A549 (cell line): ENCODE measurements at regions not wholly inside any gene's neighbourhood (a gene's known extent, or its start where the extent isn't known, plus 50 kb on each side); places are given as distances from the start of the nearest gene placed in this dataset.

Source experiments
- ATAC-seq, 2 experiments: fragments of 200-7000 bp in 1 of 2; fragments of >200 bp in 1 of 2; cut with Nextera tagmentation in 1 of 2; cut with Tn5 transposase in 1 of 2; 3 replicates each; pipeline versions ENCODE4 v1.8.0 to v1.9.1; 2018 to 2020; ENCODE audit warnings: mild to moderate bottlenecking in 1 of 2, moderate library complexity in 1 of 2
- CTCF ChIA-PET: fragments of 300-600 bp; sonication (Branson Sonifier 250); formaldehyde crosslinking; extraction: SDS; loops from one replicate; lab custom pipeline; 2021; ENCODE audit warnings: antibody characterized with exemption, inconsistent platforms; lab: Yijun Ruan, JAX
- POLR2A ChIA-PET: fragments of 350-600 bp; formaldehyde crosslinking; extraction: SDS; loops from one replicate; lab custom pipeline; 2021; ENCODE audit warnings: antibody characterized with exemption, inconsistent platforms; lab: Yijun Ruan, JAX
- DNase-seq, 2 experiments: peaks; one replicate each; pipeline versions ENCODE4 v3.0.0 to v3.0.0-alpha.2; 2011 to 2016; ENCODE audit warnings: low read depth in 1 of 2, low spot score in 1 of 2
- FAIRE-seq: peaks from 2 replicates; lab custom pipeline; 2011; peaks lifted over from hg19 to GRCh38; lab: Jason Lieb, UNC
- H3K27ac ChIP-seq, 2 experiments: fragments of >200 bp; sonication (Bioruptor Twin); formaldehyde crosslinking; 3 replicates each; pipeline ENCODE4 v1.5.1; 2016 to 2017
- H3K4me1 ChIP-seq: fragments of >200 bp; sonication (Bioruptor Twin); formaldehyde crosslinking; 3 replicates; pipeline ENCODE4 v1.6.1; 2016
- H3K4me2 ChIP-seq: fragments of >200 bp; sonication (Bioruptor Twin); formaldehyde crosslinking; 3 replicates; pipeline ENCODE4 v1.6.1; 2016
- H3K4me3 ChIP-seq: fragments of >200 bp; sonication (Bioruptor Twin); formaldehyde crosslinking; 3 replicates; pipeline ENCODE4 v1.5.1; 2016
- H3K9me3 ChIP-seq: fragments of >200 bp; sonication (Bioruptor Twin); formaldehyde crosslinking; 3 replicates; pipeline ENCODE4 v1.6.1; 2016
- CEBPB ChIP-seq, 2 experiments: fragments of >200 bp in 1 of 2; sonication (Bioruptor Twin) in 1 of 2; formaldehyde crosslinking in 1 of 2; IDR thresholded peaks; 2 replicates each; pipeline ENCODE4 v1.6.1; 2012 to 2016
- EHF ChIP-seq: fragments of 250-450 bp; sonication (Bioruptor Pico); IDR thresholded peaks from 2 replicates; pipeline ENCODE4 v1.5.0; 2020; ENCODE audit warnings: mild to moderate bottlenecking
- ELK1 ChIP-seq: fragments of 150-350 bp; IDR thresholded peaks from 2 replicates; pipeline ENCODE4 v1.6.1; 2014; ENCODE audit warnings: low read depth, mild to moderate bottlenecking, low read length
- EP300 ChIP-seq, 2 experiments: fragments of >200 bp; sonication (Bioruptor Twin); formaldehyde crosslinking; IDR thresholded peaks; 2 replicates in 1 of 2; 3 replicates in 1 of 2; pipeline ENCODE4 v1.6.1; 2016 to 2017
- FOSB ChIP-seq: fragments of 250-450 bp; sonication (Bioruptor Pico); IDR thresholded peaks from 2 replicates; pipeline ENCODE4 v1.5.0; 2020; ENCODE audit warnings: mild to moderate bottlenecking, moderate library complexity
- FOSL2 ChIP-seq, 2 experiments: fragments of 450-650 bp in 1 of 2; fragments of >200 bp in 1 of 2; sonication (Bioruptor Twin) in 1 of 2; formaldehyde crosslinking; IDR thresholded peaks; 2 replicates each; pipeline versions ENCODE4 v1.5.0 to v1.6.1; 2016 to 2020; ENCODE audit warnings: mild to moderate bottlenecking in 1 of 2, moderate library complexity in 1 of 2
- HES2 ChIP-seq: fragments of >200 bp; sonication (Bioruptor Twin); formaldehyde crosslinking; IDR thresholded peaks from 2 replicates; pipeline ENCODE4 v1.6.1; 2016
- HEYL ChIP-seq: fragments of 250-450 bp; sonication (Bioruptor Pico); IDR thresholded peaks from 2 replicates; pipeline ENCODE4 v1.8.0; 2021; ENCODE audit warnings: mild to moderate bottlenecking, moderate library complexity
- HMGXB4 ChIP-seq: fragments of 250-450 bp; sonication (Bioruptor Pico); IDR thresholded peaks from 2 replicates; pipeline ENCODE4 v1.5.0; 2021; ENCODE audit warnings: mild to moderate bottlenecking, moderate library complexity, borderline replicate concordance
- HOXB5 ChIP-seq: fragments of 250-450 bp; sonication (Bioruptor Pico); IDR thresholded peaks from 2 replicates; pipeline ENCODE4 v1.5.0; 2020; ENCODE audit warnings: mild to moderate bottlenecking, moderate library complexity
- JUNB ChIP-seq: fragments of >200 bp; sonication (Bioruptor Twin); formaldehyde crosslinking; IDR thresholded peaks from 2 replicates; pipeline ENCODE4 v1.6.1; 2016
- KDM1A ChIP-seq: fragments of 200-600 bp; sonication (generic); IDR thresholded peaks from 2 replicates; pipeline ENCODE4 v1.6.1; 2016; ENCODE audit warnings: low read depth, mild to moderate bottlenecking
- MAX ChIP-seq: IDR thresholded peaks from 2 replicates; pipeline ENCODE4 v1.6.1; 2012
- MAZ ChIP-seq: fragments of 150-350 bp; IDR thresholded peaks from 2 replicates; pipeline ENCODE4 v1.6.1; 2014; ENCODE audit warnings: antibody characterized with exemption, low read depth, low read length, borderline replicate concordance
- NFE2L2 ChIP-seq: fragments of 150-350 bp; conservative IDR thresholded peaks from 2 replicates; pipeline ENCODE4 v1.6.1; 2014; ENCODE audit warnings: low read length
- NR3C1 ChIP-seq: fragments of >200 bp; sonication (Bioruptor Twin); formaldehyde crosslinking; IDR thresholded peaks from 3 replicates; pipeline ENCODE4 v1.6.1; 2017
- PBX3 ChIP-seq: IDR thresholded peaks from 2 replicates; pipeline ENCODE4 v1.6.1; 2012
- PHF8 ChIP-seq: fragments of 200-600 bp; sonication (generic); IDR thresholded peaks from 2 replicates; pipeline ENCODE4 v1.6.1; 2016; ENCODE audit warnings: low read depth, mild to moderate bottlenecking, antibody characterized with exemption, moderate library complexity, borderline replicate concordance
- POLR2AphosphoS2 ChIP-seq: conservative IDR thresholded peaks from 2 replicates; pipeline ENCODE4 v1.6.1; 2012; ENCODE audit warnings: low read length, improper control_type of control experiment, inconsistent platforms
- RAD21 ChIP-seq, 2 experiments: fragments of >200 bp in 1 of 2; sonication (Bioruptor Twin) in 1 of 2; formaldehyde crosslinking in 1 of 2; IDR thresholded peaks in 1 of 2; conservative IDR thresholded peaks in 1 of 2; 2 replicates in 1 of 2; 3 replicates in 1 of 2; pipeline ENCODE4 v1.6.1; 2012 to 2018; ENCODE audit warnings: inconsistent platforms in 1 of 2
- RARB ChIP-seq: fragments of 250-450 bp; sonication (Bioruptor Pico); IDR thresholded peaks from 2 replicates; pipeline ENCODE4 v1.8.0; 2021; ENCODE audit warnings: mild to moderate bottlenecking, moderate library complexity
- RNF2 ChIP-seq: fragments of 200-600 bp; sonication (generic); IDR thresholded peaks from 2 replicates; pipeline ENCODE4 v1.6.1; 2016; ENCODE audit warnings: low read depth, mild to moderate bottlenecking, antibody characterized with exemption, moderate library complexity, borderline replicate concordance
- ZFP36 ChIP-seq: fragments of 450-650 bp; IDR thresholded peaks from 2 replicates; pipeline ENCODE4 v1.6.1; 2014; ENCODE audit warnings: borderline replicate concordance; ENCODE audit not compliant: partially characterized antibody
- WGBS: methylation state at CpG from one replicate; pipeline ENCODE4 v1.1.6; 2017; ENCODE audit errors: missing lambda C conversion rate; 5-methylcytosine and 5-hydroxymethylcytosine counted together

- H3K9me3 ChIP-seq: no peaks in the 10 kb centered on the region; the same call in 2 of the 3 replicates
- CTCF ChIA-PET: interaction anchor here (1.6 kb wide), 1 partner anchor 30 kb away, joined by 3 read pairs; no protein-coding TSS in a partner anchor
- POLR2A ChIA-PET: no interaction called here
- no peaks in the 10 kb centered on the region for H3K4me1 ChIP-seq
- TF ChIP-seq EP300 (IDR thresholded peaks at IDR 0.05): no peak
- TF ChIP-seq FOSL2 (IDR thresholded peaks at IDR 0.05): no peak
- TF ChIP-seq FOSL2 (CRISPR knock-in tag; IDR thresholded peaks at IDR 0.05): no peak
- TF ChIP-seq JUNB: no peak
- TF ChIP-seq HOXB5 (CRISPR knock-in tag): no peak
- TF ChIP-seq ELK1: no peak
- TF ChIP-seq RNF2: no peak
- no peak for TF ChIP-seq HES2
- TF ChIP-seq NFE2L2: no peak
- no peak overlapping the region for H3K4me3 ChIP-seq
- no peak overlapping the region for H3K27ac ChIP-seq
- ATAC-seq: no peak
- DNase-seq: no peak
- no peak overlapping the region for H3K4me2 ChIP-seq
- FAIRE-seq: no peak
These were observed 102.9 kb downstream of the GATA6 start for GRCh38 chr18:22272242-22272641.

- no peak for FAIRE-seq
These were observed 101.6 kb downstream of the GATA6 start for GRCh38 chr18:22271030-22271429.

GRCh38 chr18:22268641-22269128 is 99.3 kb downstream of the GATA6 start:
- no peak overlapping the region for H3K4me3 ChIP-seq
- WGBS: 53% methylated on average over 4 of the region's 4 CpGs
- FAIRE-seq (no peak), DNase-seq (no peak), ATAC-seq (no peak)
- no peaks in the 10 kb centered on the region for H3K9me3 ChIP-seq
- ChIA-PET CTCF (no interaction called here), POLR2A (no interaction called here)
- TF ChIP-seq KDM1A (no peak), CEBPB (IDR thresholded peaks at IDR 0.05) (no peak), RAD21 (conservative IDR thresholded peaks at IDR 0.05 in 1 of 2, IDR thresholded peaks at IDR 0.05 in 1 of 2) (no peak), FOSL2 (IDR thresholded peaks at IDR 0.05) (no peak), FOSL2 (CRISPR knock-in tag; IDR thresholded peaks at IDR 0.05) (no peak), MAX (no peak), ZFP36 (no peak), FOSB (CRISPR knock-in tag) (no peak), JUNB (no peak), HEYL (CRISPR knock-in tag) (no peak), HES2 (no peak), PHF8 (no peak), EHF (CRISPR knock-in tag) (no peak), HMGXB4 (CRISPR knock-in tag) (no peak), POLR2AphosphoS2 (no peak), RARB (no peak), PBX3 (no peak)
- no peak overlapping the region for H3K4me2 ChIP-seq
- H3K4me1 ChIP-seq: no peaks in the 10 kb centered on the region
- H3K27ac ChIP-seq: no peak overlapping the region

More at GRCh38 chr18:22271030-22271429, 101.6 kb downstream of the GATA6 start:
- no peak for TF ChIP-seq HMGXB4 (CRISPR knock-in tag)
- no peak for TF ChIP-seq NR3C1
- TF ChIP-seq MAZ: no peak
- ChIA-PET POLR2A (no interaction called here), CTCF (no interaction called here)
- no peak for ATAC-seq
- 48% methylated on average over 1 of the region's 1 CpG for WGBS
- H3K4me2 ChIP-seq: no peak overlapping the region
- H3K4me3 ChIP-seq: no peak overlapping the region
- no peaks in the 10 kb centered on the region; the same call in 2 of the 3 replicates for H3K9me3 ChIP-seq
- H3K27ac ChIP-seq: no peak overlapping the region
- no peak for DNase-seq
- no peaks in the 10 kb centered on the region for H3K4me1 ChIP-seq
